ENCODE measurements at regions not wholly inside any gene's neighbourhood (a gene's known extent, or its start where the extent isn't known, plus 50 kb on each side); places are given as distances from the start of the nearest gene placed in this dataset.
"Not testable (repeated sequence)": the region's sequence is repeated elsewhere in the genome, so short reads cannot be mapped to it uniquely, and the experiment has no call there.

DNA sequence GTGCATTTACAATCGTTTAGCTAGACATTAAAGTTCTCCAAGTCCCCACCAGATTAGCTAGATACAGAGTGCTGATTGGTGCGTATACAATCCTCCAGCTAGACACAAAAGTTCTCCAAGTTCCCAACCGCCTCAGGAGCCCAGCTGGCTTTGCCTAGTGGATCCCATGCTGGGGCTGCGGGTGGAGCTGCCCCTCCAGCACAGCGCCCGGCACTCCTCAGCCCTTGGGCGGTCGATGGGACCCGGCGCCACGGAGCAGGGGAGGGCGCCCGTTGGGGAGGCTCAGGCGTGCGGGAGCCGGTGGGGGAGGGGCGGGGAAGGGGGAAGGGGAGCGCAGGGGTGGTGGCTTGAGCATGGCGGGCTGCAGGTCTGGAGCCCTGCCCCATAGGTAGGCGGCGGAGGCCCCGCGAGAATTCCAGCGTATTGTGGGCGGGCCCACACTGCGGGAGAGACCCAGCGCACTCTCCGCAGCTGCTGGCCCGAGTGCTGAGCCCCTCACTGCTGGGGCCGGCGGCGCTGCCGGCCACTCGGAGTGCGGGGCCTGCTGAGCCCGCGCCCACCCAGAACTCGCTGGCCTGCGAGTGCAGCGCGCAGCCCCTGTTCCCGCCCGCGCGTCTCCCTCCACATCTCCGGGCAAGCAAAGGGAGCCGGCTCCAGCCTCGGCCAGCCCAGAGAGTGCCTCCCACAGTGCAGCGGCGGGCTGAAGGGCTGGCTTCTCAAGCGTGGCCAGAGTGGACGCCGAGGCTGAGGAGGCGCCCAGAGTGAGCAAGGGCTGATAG lies 907.5 kb downstream of the CDH8 start:
- peak in 1 of 3 donors; percentile 33 for DNase-seq
- intact Hi-C loops (cut with DNase I, micrococcal nuclease): no loop called here
- TF ChIP-seq, protein P1, sequence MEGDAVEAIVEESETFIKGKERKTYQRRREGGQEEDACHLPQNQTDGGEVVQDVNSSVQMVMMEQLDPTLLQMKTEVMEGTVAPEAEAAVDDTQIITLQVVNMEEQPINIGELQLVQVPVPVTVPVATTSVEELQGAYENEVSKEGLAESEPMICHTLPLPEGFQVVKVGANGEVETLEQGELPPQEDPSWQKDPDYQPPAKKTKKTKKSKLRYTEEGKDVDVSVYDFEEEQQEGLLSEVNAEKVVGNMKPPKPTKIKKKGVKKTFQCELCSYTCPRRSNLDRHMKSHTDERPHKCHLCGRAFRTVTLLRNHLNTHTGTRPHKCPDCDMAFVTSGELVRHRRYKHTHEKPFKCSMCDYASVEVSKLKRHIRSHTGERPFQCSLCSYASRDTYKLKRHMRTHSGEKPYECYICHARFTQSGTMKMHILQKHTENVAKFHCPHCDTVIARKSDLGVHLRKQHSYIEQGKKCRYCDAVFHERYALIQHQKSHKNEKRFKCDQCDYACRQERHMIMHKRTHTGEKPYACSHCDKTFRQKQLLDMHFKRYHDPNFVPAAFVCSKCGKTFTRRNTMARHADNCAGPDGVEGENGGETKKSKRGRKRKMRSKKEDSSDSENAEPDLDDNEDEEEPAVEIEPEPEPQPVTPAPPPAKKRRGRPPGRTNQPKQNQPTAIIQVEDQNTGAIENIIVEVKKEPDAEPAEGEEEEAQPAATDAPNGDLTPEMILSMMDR (IDR thresholded peaks at IDR 0.05): no peak
- no peaks in the 10 kb centered on the region for H3K4me1 ChIP-seq (ENCODE audit: low read depth)
- no peak overlapping the region for H3K4me3 ChIP-seq
- no peaks in the 10 kb centered on the region for H3K36me3 ChIP-seq (ENCODE audit: low read depth)
- H3K9me3 ChIP-seq: peaks cover 19% of the 10 kb centered on the region
- no peak for ATAC-seq

DNA sequence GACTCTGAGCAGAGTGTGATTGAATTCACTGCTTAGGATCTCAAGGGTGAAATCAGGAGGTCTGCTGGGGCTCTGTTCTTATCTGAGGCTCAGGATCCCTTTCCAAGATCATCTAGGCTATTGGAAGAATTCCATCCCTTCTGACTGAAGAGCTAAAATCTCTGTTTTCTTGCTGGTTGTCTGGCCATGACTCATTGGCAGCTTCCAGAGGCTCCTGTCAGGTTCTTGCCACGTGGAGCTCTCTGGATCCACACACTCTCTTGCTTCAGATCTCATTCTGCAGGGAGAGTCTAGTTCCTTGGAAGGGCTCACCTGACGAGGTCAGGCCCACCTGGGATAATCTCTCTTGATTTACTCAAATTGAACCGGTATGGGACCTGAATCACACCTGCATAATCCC lies 930.7 kb downstream of the CDH8 start:
- TF ChIP-seq, protein P1 (IDR thresholded peaks at IDR 0.05): no peak
- ATAC-seq: no peak
- intact Hi-C loops (cut with DNase I, micrococcal nuclease): no loop called here
- H3K9me3 ChIP-seq: peaks cover 5% of the 10 kb centered on the region
- no peaks in the 10 kb centered on the region for H3K36me3 ChIP-seq (ENCODE audit: low read depth)
- H3K4me1 ChIP-seq (ENCODE audit: low read depth): no peaks in the 10 kb centered on the region
- DNase-seq: no peak
- no peak overlapping the region for H3K4me3 ChIP-seq

- H3K4me1 ChIP-seq (ENCODE audit: low read depth): no peaks in the 10 kb centered on the region
- H3K4me3 ChIP-seq: no peak overlapping the region
- no peak for ATAC-seq
- peaks cover 8% of the 10 kb centered on the region for H3K9me3 ChIP-seq
- TF ChIP-seq, protein P1 (IDR thresholded peaks at IDR 0.05): no peak
- DNase-seq: no peak
- no peaks in the 10 kb centered on the region for H3K36me3 ChIP-seq (ENCODE audit: low read depth)
- intact Hi-C loops (cut with DNase I, micrococcal nuclease): no loop called here
These were observed 937.7 kb downstream of the CDH8 start for GRCh38 chr16:61098505-61098904.

GRCh38 chr16:61091300-61091699 lies 944.9 kb downstream of the CDH8 start:
- H3K4me1 ChIP-seq (ENCODE audit: low read depth); ATAC-seq; DNase-seq; H3K4me3 ChIP-seq; H3K36me3 ChIP-seq (ENCODE audit: low read depth); intact Hi-C loops (cut with DNase I, micrococcal nuclease): not testable (repeated sequence)
- H3K9me3 ChIP-seq: peaks cover 28% of the 10 kb centered on the region

DNA sequence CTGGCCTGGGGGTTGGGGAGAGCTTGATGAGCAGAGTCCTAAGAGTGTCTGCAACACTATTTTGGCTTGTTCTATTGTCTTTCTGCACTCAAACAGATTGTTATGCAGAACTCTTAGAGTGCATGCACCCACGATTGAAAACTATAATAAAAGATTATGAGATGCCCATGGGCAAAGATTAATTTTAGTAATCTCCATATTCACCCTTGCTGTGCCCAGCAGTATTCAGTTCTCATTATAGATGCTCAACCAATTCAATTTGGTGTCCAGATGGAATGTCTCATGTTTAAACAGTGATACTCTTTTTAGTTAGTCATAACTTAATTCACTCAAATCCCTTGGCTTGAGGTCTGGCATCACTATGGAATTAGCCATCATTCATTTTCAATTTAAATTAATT lies 952.5 kb downstream of the CDH8 start:
- intact Hi-C loops (cut with DNase I, micrococcal nuclease): no loop called here
- Histone ChIP-seq H3K4me3 (no peak overlapping the region), H3K4me1 (ENCODE audit: low read depth) (no peaks in the 10 kb centered on the region), H3K36me3 (ENCODE audit: low read depth) (no peaks in the 10 kb centered on the region), H3K9me3 (peaks cover 28% of the 10 kb centered on the region)
- ATAC-seq: no peak
- TF ChIP-seq, protein P1 (IDR thresholded peaks at IDR 0.05): no peak
- no peak for DNase-seq

DNA sequence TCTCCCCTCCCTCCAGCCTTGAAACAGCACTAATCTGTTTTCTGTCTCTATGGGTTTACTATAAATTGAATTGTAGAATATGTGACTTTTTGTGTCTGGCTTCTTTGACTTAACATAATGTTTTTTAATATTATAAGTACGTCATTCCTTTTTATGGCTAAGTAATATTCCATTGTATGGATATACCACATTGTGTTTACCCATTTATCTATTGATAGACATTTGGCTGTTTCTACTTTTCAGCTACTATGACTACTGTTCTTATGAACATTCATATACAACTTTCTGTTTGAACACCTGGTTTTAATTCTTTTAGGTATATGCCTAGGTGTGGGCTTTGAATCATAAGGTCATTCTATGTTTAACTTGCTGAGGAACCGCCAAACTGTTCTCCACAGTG lies 961.9 kb downstream of the CDH8 start:
- intact Hi-C loops (cut with DNase I, micrococcal nuclease): no loop called here
- Histone ChIP-seq H3K36me3 (ENCODE audit: low read depth) (no peaks in the 10 kb centered on the region), H3K4me3 (no peak overlapping the region), H3K4me1 (ENCODE audit: low read depth) (no peaks in the 10 kb centered on the region), H3K9me3 (peaks cover 28% of the 10 kb centered on the region)
- ATAC-seq (no peak), DNase-seq (no peak)
- TF ChIP-seq, protein P1 (IDR thresholded peaks at IDR 0.05): no peak

Data from mucosa of descending colon (tissue), 3 donors.